ENCODE measurements at regions not wholly inside any gene's neighbourhood (a gene's known extent, or its start where the extent isn't known, plus 50 kb on each side); places are given as distances from the start of the nearest gene placed in this dataset.

DNA sequence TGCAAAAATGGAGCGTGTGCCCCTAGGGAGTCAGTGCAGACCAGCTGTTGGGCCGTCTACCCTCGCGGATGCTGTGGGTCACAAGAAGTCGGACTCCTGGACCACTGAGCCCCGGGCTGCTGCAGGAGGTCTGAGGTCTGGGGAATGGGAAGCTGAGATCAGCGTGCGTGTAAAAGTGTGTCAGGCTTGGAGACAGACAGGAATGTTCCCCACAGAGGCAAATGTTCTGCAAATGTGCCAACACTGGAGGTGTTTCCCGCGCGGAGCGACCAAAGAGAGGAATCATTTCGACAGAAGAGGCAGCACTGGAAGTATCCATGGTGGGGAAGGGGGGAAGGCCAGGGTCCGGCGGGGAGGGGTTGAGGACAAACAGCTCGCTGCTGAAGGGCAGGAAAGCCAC lies 643.8 kb upstream of the MGMT start:
- H3K9me3 Mint-ChIP-seq, result no peaks in the 10 kb centered on the region
- H3K27me3 Mint-ChIP-seq, result peaks cover 3% of the 10 kb centered on the region
- H3K36me3 Mint-ChIP-seq, result no peaks in the 10 kb centered on the region
- TF ChIP-seq, protein P1, sequence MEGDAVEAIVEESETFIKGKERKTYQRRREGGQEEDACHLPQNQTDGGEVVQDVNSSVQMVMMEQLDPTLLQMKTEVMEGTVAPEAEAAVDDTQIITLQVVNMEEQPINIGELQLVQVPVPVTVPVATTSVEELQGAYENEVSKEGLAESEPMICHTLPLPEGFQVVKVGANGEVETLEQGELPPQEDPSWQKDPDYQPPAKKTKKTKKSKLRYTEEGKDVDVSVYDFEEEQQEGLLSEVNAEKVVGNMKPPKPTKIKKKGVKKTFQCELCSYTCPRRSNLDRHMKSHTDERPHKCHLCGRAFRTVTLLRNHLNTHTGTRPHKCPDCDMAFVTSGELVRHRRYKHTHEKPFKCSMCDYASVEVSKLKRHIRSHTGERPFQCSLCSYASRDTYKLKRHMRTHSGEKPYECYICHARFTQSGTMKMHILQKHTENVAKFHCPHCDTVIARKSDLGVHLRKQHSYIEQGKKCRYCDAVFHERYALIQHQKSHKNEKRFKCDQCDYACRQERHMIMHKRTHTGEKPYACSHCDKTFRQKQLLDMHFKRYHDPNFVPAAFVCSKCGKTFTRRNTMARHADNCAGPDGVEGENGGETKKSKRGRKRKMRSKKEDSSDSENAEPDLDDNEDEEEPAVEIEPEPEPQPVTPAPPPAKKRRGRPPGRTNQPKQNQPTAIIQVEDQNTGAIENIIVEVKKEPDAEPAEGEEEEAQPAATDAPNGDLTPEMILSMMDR (conservative IDR thresholded peaks at IDR 0.05), result no peak
- H3K4me1 Mint-ChIP-seq (ENCODE audit: unreplicated experiment), result peaks cover 13% of the 10 kb centered on the region
- H3K4me3 Mint-ChIP-seq, result no peak overlapping the region
- no peak for DNase-seq (ENCODE audit: extremely low spot score, unreplicated experiment)
- no peak overlapping the region for H3K27ac Mint-ChIP-seq

DNA sequence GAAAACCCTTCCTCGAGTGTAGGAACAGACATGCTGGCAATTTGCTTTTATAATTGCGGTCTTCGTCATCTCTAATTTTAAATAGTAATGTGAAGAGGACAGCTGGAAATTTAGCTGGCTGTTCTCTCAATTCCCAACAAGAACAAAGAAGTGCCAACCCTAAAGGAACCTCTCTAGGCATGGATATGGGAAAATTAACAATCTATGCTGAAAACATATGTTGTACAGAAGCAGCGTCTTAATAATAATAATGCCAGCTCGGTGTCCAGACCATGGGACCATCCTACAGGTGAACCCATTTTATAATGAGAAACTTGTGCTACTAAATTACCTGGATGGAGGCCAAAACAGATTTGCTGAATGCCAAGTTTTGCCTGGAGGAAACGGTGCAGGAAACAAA lies 641.4 kb upstream of the MGMT start:
- Mint-ChIP-seq H3K4me3 (no peak overlapping the region), H3K36me3 (no peaks in the 10 kb centered on the region), H3K27me3 (peaks cover 3% of the 10 kb centered on the region), H3K27ac (no peak overlapping the region), H3K4me1 (ENCODE audit: unreplicated experiment) (peaks cover 13% of the 10 kb centered on the region), H3K9me3 (no peaks in the 10 kb centered on the region)
- no peak for DNase-seq (ENCODE audit: extremely low spot score, unreplicated experiment)
- TF ChIP-seq, protein P1 (conservative IDR thresholded peaks at IDR 0.05), result no peak

GRCh38 chr10:128833671-128834070 lies 633.4 kb upstream of the MGMT start:
- Mint-ChIP-seq H3K36me3 (no peaks in the 10 kb centered on the region), H3K9me3 (no peaks in the 10 kb centered on the region), H3K4me3 (no peak overlapping the region), H3K27me3 (peaks cover 5% of the 10 kb centered on the region), H3K27ac (no peak overlapping the region), H3K4me1 (ENCODE audit: unreplicated experiment) (no peaks in the 10 kb centered on the region)
- no peak for DNase-seq (ENCODE audit: extremely low spot score, unreplicated experiment)
- TF ChIP-seq, protein P1 (conservative IDR thresholded peaks at IDR 0.05), result no peak

GRCh38 chr10:128835361-128835760 lies 631.7 kb upstream of the MGMT start:
- Mint-ChIP-seq H3K36me3 (no peaks in the 10 kb centered on the region), H3K4me1 (ENCODE audit: unreplicated experiment) (no peaks in the 10 kb centered on the region), H3K9me3 (no peaks in the 10 kb centered on the region), H3K27me3 (peaks cover 5% of the 10 kb centered on the region), H3K4me3 (no peak overlapping the region), H3K27ac (no peak overlapping the region)
- DNase-seq (ENCODE audit: extremely low spot score, unreplicated experiment), result no peak
- TF ChIP-seq, protein P1 (conservative IDR thresholded peaks at IDR 0.05), result no peak

- Mint-ChIP-seq H3K27me3 (peaks cover 5% of the 10 kb centered on the region), H3K9me3 (no peaks in the 10 kb centered on the region), H3K27ac (no peak overlapping the region), H3K36me3 (no peaks in the 10 kb centered on the region), H3K4me3 (no peak overlapping the region), H3K4me1 (ENCODE audit: unreplicated experiment) (no peaks in the 10 kb centered on the region)
- no peak for DNase-seq (ENCODE audit: extremely low spot score, unreplicated experiment)
- TF ChIP-seq, protein P1 (conservative IDR thresholded peaks at IDR 0.05), result no peak
These were observed 629.6 kb upstream of the MGMT start for GRCh38 chr10:128837478-128837877.

DNA sequence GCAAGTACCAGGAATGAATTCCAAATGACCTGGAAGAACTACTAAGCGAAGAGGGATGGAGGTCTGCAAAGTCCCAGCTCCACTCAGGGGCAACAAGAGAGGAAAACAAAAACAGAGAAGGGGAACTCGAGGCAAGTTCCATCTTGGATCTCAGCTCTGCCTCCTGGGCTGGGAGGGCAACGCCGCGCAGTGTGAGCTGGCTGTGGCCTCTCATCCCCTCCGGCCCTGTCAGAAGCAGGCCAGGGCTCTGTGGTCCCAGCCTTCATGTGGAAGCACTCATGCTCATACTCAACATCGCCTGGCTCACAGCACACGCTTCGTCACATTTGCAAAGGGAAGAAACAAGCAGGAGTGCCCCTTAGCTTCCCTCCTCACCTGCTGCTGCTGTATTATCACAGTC lies 627.9 kb upstream of the MGMT start:
- Mint-ChIP-seq H3K9me3 (no peaks in the 10 kb centered on the region), H3K4me3 (no peak overlapping the region), H3K36me3 (no peaks in the 10 kb centered on the region), H3K27me3 (peaks cover 5% of the 10 kb centered on the region), H3K4me1 (ENCODE audit: unreplicated experiment) (no peaks in the 10 kb centered on the region), H3K27ac (no peak overlapping the region)
- TF ChIP-seq, protein P1 (conservative IDR thresholded peaks at IDR 0.05), result no peak
- no peak for DNase-seq (ENCODE audit: extremely low spot score, unreplicated experiment)

All from type B pancreatic cell (in vitro differentiated cells).